Motor neuron (in vitro differentiated cells): ENCODE measurements at regions not wholly inside any gene's neighbourhood (a gene's known extent, or its start where the extent isn't known, plus 50 kb on each side); places are given as distances from the start of the nearest gene placed in this dataset.
A peak's percentile ranks its signal among the peaks of the same experiment; 100 is the strongest.

Source experiments
- ATAC-seq, 8 experiments: fragments of 200-7000 bp; cut with Tn5 transposase; replicated peaks in 6 of 8; 2 replicates each; pipeline ENCODE4 v1.8.0; 2021; ENCODE audit warnings: mild to moderate bottlenecking in 8 of 8, moderate library complexity in 8 of 8
- H3K27ac ChIP-seq, 2 donors: fragments of 250-450 bp; sonication (Bioruptor Pico); 2 replicates each; pipeline ENCODE4 v1.9.0; 2021; ENCODE audit warnings: antibody characterized with exemption in 2 of 2, mild to moderate bottlenecking in 2 of 2, moderate library complexity in 1 of 2
- H3K4me1 ChIP-seq, 2 donors: fragments of 250-450 bp; sonication (Bioruptor Pico); replicated peaks in 1 of 2; 2 replicates each; pipeline ENCODE4 v1.6.1; 2021; ENCODE audit warnings: antibody characterized with exemption in 2 of 2, mild to moderate bottlenecking in 2 of 2, moderate library complexity in 1 of 2
- H3K4me3 ChIP-seq, 5 donors: fragments of 250-450 bp; sonication (Bioruptor Pico); 2 replicates each; pipeline ENCODE4 v1.9.0; 2021; ENCODE audit warnings: antibody characterized with exemption in 5 of 5, mild to moderate bottlenecking in 5 of 5, moderate library complexity in 4 of 5
- WGBS, 10 experiments: fragments of 450-650 bp; shearing (Covaris generic); methylation state at CpG; one replicate each; pipeline ENCODE4 v1.0.0; 2022; 5-methylcytosine and 5-hydroxymethylcytosine counted together
- in situ Hi-C, 9 experiments: fragments of 400-800 bp; cut with MboI; loops; one replicate each; pipeline ENCODE4 v1.15.0; 2021; ENCODE audit warnings: low sequenced_read_pairs in 9 of 9, low pct_unique_long_range_greater_than_20kb in 2 of 9; ENCODE audit not compliant: unreplicated experiment in 9 of 9

- WGBS, 10 experiments = 75 to 100% (median 94%) methylated on average over 1 to 10 of the region's 11 CpGs
- no peak for ATAC-seq
- H3K4me1 ChIP-seq = no peaks in the 10 kb centered on the region
- no peak overlapping the region for H3K4me3 ChIP-seq
- H3K27ac ChIP-seq = no peak overlapping the region
- in situ Hi-C loops = loop anchor here in 4 of 9 experiments (10.0 to 25.0 kb wide), 2 partner anchors 205 to 207 kb away; no protein-coding TSS in a partner anchor
These were observed 53.9 kb upstream of the TEX55 start for GRCh38 chr3:119091936-119092677.

DNA sequence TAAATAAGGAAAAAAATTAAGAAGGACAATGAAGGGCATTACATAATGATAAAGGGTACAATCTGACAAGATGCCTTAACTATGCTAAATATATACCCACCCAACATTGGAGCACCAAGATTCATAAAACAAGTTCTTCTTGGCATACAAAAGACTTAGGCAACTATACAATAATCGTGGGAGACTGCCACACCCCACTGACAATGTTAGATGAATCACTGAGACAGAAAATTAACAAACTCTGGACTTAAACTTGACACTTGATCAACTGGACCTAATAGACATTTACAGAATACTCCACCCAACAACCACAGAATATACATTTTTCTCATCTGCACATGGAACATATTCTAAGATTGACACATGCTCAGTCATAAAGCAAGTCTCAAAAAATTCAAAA, 53.2 kb upstream of the IGSF11 start:
- Histone ChIP-seq H3K4me1 (no peaks in the 10 kb centered on the region), H3K27ac (no peak overlapping the region), H3K4me3 (no peak overlapping the region)
- in situ Hi-C loops = loop anchor here in 3 of 9 experiments (25.0 kb wide), 1 partner anchor 200 kb away; no protein-coding TSS in a partner anchor
- ATAC-seq = peak in 2 of 8 experiments; percentile 79 to 80
- WGBS, 10 experiments = 0 to 100% (median 30%) methylated on average over 1 of the region's 1 CpG; no CpG with 5 or more reads in 4 of the 10 experiments

DNA sequence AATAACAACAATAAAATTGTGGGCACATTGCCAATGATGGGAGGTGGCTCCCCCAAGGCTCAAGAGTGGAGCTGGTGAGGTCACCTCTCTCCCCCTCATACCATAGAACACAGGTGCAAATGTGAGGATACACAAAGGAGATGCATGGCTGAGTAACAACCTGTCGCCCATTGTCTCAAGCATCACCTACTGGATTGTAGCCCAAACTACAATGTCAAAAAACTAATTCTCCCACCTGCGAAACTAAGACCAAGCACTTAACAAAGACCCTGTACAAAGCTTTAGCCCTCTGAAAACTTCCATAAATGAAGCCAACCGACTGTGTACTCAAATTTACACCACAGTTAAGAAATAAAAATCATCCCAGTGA, 50.4 kb upstream of the IGSF11 start:
- H3K4me1 ChIP-seq = no peaks in the 10 kb centered on the region
- no peak overlapping the region for H3K4me3 ChIP-seq
- in situ Hi-C loops = loop anchor here in 3 of 9 experiments (25.0 kb wide), 1 partner anchor 198 kb away; no protein-coding TSS in a partner anchor
- ATAC-seq = no peak
- WGBS, 10 experiments = 55 to 90% (median 71%) methylated on average over 1 to 3 of the region's 3 CpGs; no CpG with 5 or more reads in 5 of the 10 experiments
- no peak overlapping the region for H3K27ac ChIP-seq

DNA sequence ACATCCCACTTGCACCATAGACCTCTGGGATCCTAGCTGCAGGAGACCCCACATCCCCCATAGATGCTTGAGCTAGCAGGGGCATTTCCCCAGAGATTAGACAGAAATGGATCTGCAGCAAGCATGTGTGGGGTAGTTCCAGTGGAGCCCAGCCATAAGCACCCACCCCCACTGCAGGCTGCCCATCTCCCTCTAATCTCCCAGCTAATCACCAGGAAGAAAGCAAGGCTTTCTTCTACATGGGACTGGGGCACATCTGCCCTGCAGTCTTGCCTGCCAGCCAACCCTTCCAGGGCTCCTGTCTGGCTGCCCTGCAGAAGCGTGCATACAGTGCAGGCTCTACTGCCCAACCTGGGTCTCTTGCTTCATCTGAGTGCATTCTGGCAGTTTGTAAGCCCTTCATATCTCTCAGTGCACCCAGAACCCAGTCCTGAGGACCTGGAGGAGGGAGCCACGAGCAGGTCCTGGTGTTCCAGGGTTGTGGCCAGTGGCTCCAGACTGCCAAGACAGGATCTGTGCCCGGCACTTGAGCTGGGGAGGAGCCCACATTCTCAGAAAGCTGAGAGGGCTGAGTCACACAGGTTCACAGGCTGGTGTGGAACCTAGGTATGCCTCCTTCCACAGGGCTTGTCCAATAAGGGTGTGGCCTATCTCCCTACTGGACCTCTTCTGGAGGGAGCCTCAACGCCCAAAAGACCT, 49.9 kb upstream of the IGSF11 start:
- peak in 1 of 8 experiments; percentile 32 for ATAC-seq
- in situ Hi-C loops = loop anchor here in 3 of 9 experiments (25.0 kb wide), 1 partner anchor 197 kb away; no protein-coding TSS in a partner anchor

More for the DNA sequence above, 49.9 kb upstream of the IGSF11 start:
- Histone ChIP-seq H3K27ac (no peak overlapping the region), H3K4me3 (no peak overlapping the region), H3K4me1 (no peaks in the 10 kb centered on the region)
- 29 to 80% (median 76%) methylated on average over 1 to 3 of the region's 4 CpGs; no CpG with 5 or more reads in 6 of the 10 experiments for WGBS, 10 experiments
